ENCODE measurements at regions not wholly inside any gene's neighbourhood (a gene's known extent, or its start where the extent isn't known, plus 50 kb on each side); places are given as distances from the start of the nearest gene placed in this dataset.
"Not testable (repeated sequence)": the region's sequence is repeated elsewhere in the genome, so short reads cannot be mapped to it uniquely, and the experiment has no call there.

DNA sequence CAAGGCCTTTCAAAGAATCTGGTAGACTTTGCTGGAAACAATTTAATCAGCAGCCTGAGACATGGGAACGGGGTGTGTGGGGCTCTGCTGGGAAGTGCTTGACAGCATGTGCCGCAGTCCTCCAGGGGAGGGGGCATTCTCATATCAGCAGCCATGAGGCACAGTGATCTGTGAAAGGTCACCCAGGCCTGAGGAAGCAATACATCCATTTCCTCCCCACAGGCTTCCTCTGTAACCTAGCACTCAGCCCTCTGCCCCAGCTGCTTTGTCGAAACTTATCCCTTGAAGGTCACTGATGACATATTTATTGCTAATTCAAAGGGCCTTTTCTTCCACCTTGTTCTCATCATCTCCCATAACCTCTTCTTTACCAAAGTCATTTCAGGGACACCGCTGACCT, 103.3 kb downstream of the TNFAIP3 start:
- no peak for DNase-seq

DNA sequence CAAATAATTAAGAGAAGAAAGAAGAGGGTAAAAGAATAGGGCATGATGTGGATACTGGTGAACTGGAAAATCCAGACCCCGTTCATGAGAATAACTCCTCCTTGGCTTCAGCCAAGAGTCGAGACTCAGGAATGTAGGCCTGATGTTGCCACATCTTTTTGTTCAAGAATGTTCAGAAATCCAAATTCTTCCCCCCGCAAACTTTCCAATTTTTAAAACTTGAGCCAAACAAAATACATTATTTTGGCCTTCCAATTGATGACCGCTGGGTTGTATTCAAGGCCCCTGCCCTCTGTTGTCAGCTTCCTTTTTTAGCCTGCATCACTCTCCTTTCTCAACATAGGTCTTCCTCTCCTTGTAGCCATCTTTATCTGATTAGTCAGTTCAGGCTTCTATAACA, 106.1 kb downstream of the TNFAIP3 start:
- no peak for DNase-seq

DNA sequence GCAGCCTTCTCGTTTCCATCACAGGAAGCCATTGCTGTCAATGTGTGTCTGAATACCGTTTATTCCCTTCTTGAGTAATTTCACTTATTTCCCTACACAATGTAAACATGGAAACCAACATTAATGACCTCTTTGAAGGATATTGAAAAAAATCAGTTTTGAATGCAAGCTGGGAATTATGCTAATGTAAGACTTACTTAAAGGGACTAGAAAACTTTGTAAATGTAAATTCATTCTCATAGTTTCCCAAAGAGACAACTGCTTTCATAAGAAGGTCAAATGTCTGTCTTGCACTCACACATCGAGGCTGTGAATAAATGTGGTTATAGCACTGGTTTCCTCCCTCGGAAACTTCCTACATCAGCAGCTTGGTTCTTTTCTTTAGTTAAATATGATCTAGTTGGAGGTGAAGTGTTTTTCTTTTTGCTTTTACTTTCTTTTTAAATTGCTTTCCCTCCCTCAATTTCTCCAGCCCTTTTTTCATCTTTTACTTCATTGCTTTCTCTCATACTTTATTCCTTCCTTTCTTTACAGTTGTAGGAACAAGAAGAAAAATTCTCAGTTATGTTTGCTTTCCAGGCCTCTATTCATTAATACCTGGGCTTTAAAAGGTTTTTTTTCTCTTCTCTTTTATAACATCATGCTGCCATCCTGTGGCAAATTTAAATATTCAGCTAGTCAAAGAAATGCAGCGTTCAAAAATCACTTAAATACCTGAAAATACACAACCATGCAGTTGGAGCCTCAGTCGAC, 108.3 kb downstream of the TNFAIP3 start:
- DNase-seq: no peak

DNA sequence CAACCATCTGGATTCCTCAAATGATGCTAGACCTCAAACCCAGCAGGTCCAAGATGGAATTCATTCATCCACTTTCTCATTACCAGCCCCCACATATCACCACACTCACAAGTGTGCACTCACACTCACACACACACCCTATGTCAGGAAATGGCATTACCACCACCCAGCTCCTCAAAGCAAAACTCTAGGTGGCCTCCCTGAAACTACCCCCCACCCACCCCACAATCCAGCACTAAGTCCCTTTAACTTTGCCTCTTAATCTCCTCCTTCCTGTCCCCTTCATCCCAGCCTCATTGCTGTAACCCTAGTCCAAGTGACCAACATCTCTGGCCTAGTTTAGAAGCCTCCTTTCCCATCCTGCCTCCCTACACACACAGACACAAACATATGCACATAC, 109.4 kb downstream of the TNFAIP3 start:
- no peak for DNase-seq

GRCh38 chr6:137977206-137977605, 110.1 kb downstream of the TNFAIP3 start:
- DNase-seq: no peak

- DNase-seq: no peak
Observed at GRCh38 chr6:137977814-137978213, 110.8 kb downstream of the TNFAIP3 start.

- no peak for DNase-seq
Observed at GRCh38 chr6:137978252-137978896, 111.3 kb downstream of the TNFAIP3 start.

DNA sequence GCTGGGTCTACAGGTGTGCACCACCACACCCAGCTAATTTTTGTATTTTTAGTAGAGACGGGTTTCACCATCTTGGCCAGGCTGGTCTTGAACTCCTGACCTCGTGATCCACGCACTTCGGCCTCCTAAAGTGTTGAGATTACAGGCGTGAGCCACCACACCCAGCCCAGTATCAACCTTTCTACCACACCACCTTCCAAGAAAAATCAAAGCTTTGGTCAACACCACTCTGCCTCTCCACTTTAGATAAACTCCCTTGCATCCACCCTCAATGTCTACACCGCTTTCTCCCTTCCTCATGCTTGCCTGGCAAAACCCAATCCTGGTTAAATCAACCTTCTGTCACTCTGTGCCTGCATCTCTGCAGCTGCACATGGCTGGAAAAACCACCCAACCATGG, 112.2 kb downstream of the TNFAIP3 start:
- not testable (repeated sequence) for DNase-seq

GRCh38 chr6:137980777-137981176, 113.7 kb downstream of the TNFAIP3 start:
- no peak for DNase-seq

DNA sequence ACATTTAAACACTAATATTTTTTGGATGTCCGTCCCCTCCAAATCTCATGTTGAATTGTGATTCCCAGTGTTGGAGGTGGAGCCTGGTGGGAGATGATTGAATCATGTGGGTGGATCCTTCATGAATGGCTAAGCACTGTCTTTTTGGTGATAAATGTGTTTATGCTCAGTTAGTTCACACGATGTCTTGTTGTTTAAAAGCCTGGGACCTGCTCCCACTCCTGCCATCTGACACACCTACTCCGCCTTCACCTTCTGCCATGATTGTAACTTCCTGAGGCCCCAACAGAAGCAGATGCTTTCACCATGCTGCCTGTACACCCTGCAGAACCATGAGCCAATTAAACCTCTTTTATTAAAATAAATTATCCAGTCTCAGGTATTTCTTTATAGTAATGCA, 114.7 kb downstream of the TNFAIP3 start:
- DNase-seq: no peak

DNA sequence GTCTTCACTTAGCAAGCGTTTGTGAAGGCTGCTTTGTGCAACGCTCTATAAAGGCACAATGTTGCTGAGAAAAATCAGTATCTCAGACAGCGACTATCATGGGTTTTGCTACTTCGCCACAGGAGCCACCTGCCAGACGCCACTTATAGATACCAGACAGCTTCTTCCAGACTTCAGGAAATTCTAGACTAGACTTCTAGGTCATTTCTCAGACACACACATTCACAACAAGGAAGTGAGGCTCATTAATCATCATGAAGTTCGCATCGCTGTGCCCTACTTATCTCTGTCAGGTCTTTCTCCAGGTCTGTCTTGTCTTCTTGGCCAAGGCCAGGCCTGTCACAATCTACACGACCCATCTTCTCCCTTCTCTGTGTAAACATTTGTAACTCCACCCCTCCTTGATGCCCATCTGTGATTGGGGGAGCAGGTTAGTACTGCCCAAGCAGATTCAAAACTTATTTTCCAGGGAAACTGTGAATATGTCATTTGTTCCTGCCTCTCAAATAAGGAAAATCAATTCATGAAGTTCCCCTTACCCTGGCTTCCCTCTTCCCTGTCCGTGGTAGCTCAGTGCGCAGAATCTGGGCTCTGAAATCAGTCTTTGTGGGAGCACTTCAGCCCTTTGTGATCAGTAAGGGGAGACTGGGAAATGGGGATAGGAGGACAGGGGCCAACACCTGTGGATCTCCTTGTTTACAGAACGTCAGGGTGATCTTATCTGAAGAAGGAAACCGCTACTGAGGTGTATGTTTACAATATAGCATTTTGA, 115.5 kb downstream of the TNFAIP3 start:
- no peak for DNase-seq

DNA sequence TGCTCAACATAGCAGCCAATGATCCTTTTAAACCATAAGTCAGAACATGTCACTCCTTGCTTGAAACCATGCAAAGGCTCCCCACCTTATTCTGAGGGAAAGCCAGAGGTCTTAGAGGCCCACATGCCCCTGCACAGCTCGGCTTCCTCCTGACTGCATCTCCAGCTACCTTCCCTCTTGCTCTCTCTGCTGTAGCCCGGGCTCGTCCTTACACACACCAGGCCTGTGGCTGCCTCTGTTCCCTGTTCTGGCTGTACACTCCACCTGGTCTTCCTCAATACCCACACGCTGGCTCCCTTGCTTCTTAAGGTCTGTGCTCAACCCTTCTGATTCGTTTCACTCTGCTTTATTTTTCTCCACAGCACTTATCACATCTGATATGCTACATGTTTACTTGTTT, 116.2 kb downstream of the TNFAIP3 start:
- DNase-seq: no peak

- DNase-seq: no peak
Observed at GRCh38 chr6:137989664-137990063, 117.6 kb downstream of the PERP start.

DNA sequence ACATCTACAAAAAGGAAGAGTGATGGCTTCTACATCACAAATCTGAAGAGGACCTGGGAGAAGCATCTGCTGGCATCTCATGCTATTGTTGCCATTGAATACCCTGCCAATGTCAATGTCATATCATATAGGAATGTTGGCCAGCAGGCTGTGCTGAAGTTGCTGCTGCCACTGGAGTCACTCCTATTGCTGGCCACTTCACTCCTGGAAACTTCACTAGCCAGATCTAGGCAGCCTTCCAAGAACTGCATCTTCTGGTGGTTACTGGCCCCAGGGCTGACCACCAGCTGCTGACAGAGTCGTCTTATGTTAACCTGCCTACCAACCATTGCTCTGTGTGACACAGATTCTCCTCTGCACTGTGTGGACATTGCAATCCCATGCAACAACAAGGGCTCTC, 111.8 kb downstream of the PERP start:
- no peak for DNase-seq

GRCh38 chr6:137998461-137999019, 108.7 kb downstream of the PERP start:
- no peak for DNase-seq

- no peak for DNase-seq
Observed at GRCh38 chr6:137999815-138000214, 107.4 kb downstream of the PERP start.

- DNase-seq: no peak
Observed at GRCh38 chr6:138000941-138001340, 106.3 kb downstream of the PERP start.

- DNase-seq: peak; percentile 48
Observed at GRCh38 chr6:138001750-138002349, 105.4 kb downstream of the PERP start.

- peak; percentile 46 for DNase-seq
Observed at GRCh38 chr6:138004430-138005287, 102.6 kb downstream of the PERP start.

- DNase-seq: no peak
Observed at GRCh38 chr6:138005846-138006245, 101.4 kb downstream of the PERP start.

DNA sequence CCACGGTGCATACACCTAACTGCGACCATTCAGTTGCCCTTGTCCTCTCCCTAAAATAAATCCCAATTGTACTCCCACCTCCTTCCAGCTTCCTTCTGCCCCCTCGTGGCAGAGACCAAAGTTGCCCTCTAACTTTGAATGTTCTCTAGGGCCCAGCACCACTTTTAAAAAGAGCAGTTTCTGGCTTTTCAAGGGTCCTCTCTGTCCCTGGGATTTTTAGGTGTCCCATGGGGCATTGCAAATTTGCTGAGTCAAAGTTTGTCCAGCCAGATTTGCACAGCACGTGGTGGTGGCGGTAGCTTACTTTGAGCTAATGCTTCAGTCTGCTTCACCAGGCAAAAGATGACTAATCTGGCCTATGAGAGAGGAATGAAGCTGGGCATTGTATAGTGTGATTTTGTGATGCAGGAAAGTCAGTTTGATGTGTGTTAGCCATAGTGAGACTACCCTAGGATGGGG, 100.2 kb downstream of the PERP start:
- DNase-seq: no peak

- no peak for DNase-seq
Observed at GRCh38 chr6:138008791-138009190, 98.4 kb downstream of the PERP start.
